ACC112 (cell line): ENCODE measurements at regions not wholly inside any gene's neighbourhood (a gene's known extent, or its start where the extent isn't known, plus 50 kb on each side); places are given as distances from the start of the nearest gene placed in this dataset.

Experiments
- H2AFZ ChIP-seq: fragments of 200-600 bp; sonication (generic); one replicate; pipeline ENCODE4 v1.6.0; 2017; ENCODE audit warnings: antibody characterized with exemption, low read length; ENCODE audit not compliant: unreplicated experiment
- H3K27ac ChIP-seq: fragments of 200-600 bp; sonication (generic); 2 replicates; pipeline ENCODE4 v1.5.1; 2014; ENCODE audit warnings: low read depth, mild to moderate bottlenecking, antibody characterized with exemption, low read length, moderate library complexity
- H3K27me3 ChIP-seq: fragments of 200-600 bp; sonication (generic); 2 replicates; pipeline ENCODE4 v1.6.1; 2014; ENCODE audit warnings: mild to moderate bottlenecking, antibody characterized with exemption, low read length, moderate library complexity, mixed read lengths; ENCODE audit not compliant: insufficient read depth
- H3K36me3 ChIP-seq: fragments of 200-600 bp; sonication (generic); 2 replicates; pipeline ENCODE4 v1.6.1; 2016; ENCODE audit warnings: mild to moderate bottlenecking, antibody characterized with exemption, low read length, moderate library complexity, mixed read lengths; ENCODE audit not compliant: insufficient read depth
- H3K4me1 ChIP-seq: fragments of 200-600 bp; sonication (generic); one replicate; pipeline ENCODE4 v1.6.1; 2016; ENCODE audit warnings: low read length, mixed read lengths; ENCODE audit not compliant: insufficient read depth, unreplicated experiment, control insufficient read depth
- H3K4me3 ChIP-seq: fragments of 200-600 bp; sonication (generic); 2 replicates; pipeline ENCODE4 v1.5.1; 2014; ENCODE audit warnings: mild to moderate bottlenecking, low read depth, low read length
- H3K79me2 ChIP-seq: fragments of 200-600 bp; sonication (generic); one replicate; pipeline ENCODE4 v1.6.0; 2016; ENCODE audit warnings: low read length; ENCODE audit not compliant: control insufficient read depth, unreplicated experiment, insufficient read depth

- Histone ChIP-seq H3K27me3 (peaks cover 15% of the 10 kb centered on the region), H3K4me3 (no peak overlapping the region), H2AFZ (no peak overlapping the region), H3K36me3 (no peaks in the 10 kb centered on the region), H3K27ac (no peak overlapping the region), H3K79me2 (no peaks in the 10 kb centered on the region), H3K4me1 (no peaks in the 10 kb centered on the region)
Observed at GRCh38 chr9:106669835-106670234, 193.1 kb upstream of the ZNF462 start.

- Histone ChIP-seq H3K36me3 (no peaks in the 10 kb centered on the region), H3K27me3 (peaks cover 17% of the 10 kb centered on the region; the same call in 1 of the 2 replicates), H3K4me3 (no peak overlapping the region), H3K4me1 (no peaks in the 10 kb centered on the region), H3K79me2 (no peaks in the 10 kb centered on the region), H3K27ac (no peak overlapping the region), H2AFZ (no peak overlapping the region)
Observed at GRCh38 chr9:106670418-106670817, 192.5 kb upstream of the ZNF462 start.

GRCh38 chr9:106675780-106676179 is 187.2 kb upstream of the ZNF462 start:
- no peak overlapping the region for H2AFZ ChIP-seq
- no peaks in the 10 kb centered on the region for H3K79me2 ChIP-seq
- no peak overlapping the region for H3K27ac ChIP-seq
- no peaks in the 10 kb centered on the region for H3K36me3 ChIP-seq
- peaks cover 17% of the 10 kb centered on the region; the same call in 1 of the 2 replicates for H3K27me3 ChIP-seq
- H3K4me3 ChIP-seq, result no peak overlapping the region
- no peaks in the 10 kb centered on the region for H3K4me1 ChIP-seq

- H3K36me3 ChIP-seq, result no peaks in the 10 kb centered on the region
- H2AFZ ChIP-seq, result no peak overlapping the region
- no peaks in the 10 kb centered on the region for H3K79me2 ChIP-seq
- no peak overlapping the region for H3K27ac ChIP-seq
- H3K4me3 ChIP-seq, result no peak overlapping the region
- peaks cover 17% of the 10 kb centered on the region; the same call in 1 of the 2 replicates for H3K27me3 ChIP-seq
- H3K4me1 ChIP-seq, result no peaks in the 10 kb centered on the region
Observed at GRCh38 chr9:106677374-106677773, 185.6 kb upstream of the ZNF462 start.

GRCh38 chr9:106677830-106678229 is 185.1 kb upstream of the ZNF462 start:
- Histone ChIP-seq H2AFZ (no peak overlapping the region), H3K79me2 (no peaks in the 10 kb centered on the region), H3K36me3 (no peaks in the 10 kb centered on the region), H3K4me3 (no peak overlapping the region), H3K4me1 (no peaks in the 10 kb centered on the region), H3K27me3 (peaks cover 15% of the 10 kb centered on the region; the same call in 1 of the 2 replicates), H3K27ac (no peak overlapping the region)

- Histone ChIP-seq H2AFZ (no peak overlapping the region), H3K36me3 (no peaks in the 10 kb centered on the region), H3K27ac (no peak overlapping the region), H3K79me2 (no peaks in the 10 kb centered on the region), H3K4me3 (no peak overlapping the region), H3K4me1 (no peaks in the 10 kb centered on the region), H3K27me3 (0 out of 2 replicates have a peak, but pooled peaks cover 11% of the 10 kb centered on the region)
Observed at GRCh38 chr9:106678273-106678672, 184.7 kb upstream of the ZNF462 start.

- Histone ChIP-seq H3K27me3 (peaks cover 3% of the 10 kb centered on the region; the same call in 1 of the 2 replicates), H3K27ac (no peak overlapping the region), H3K4me3 (no peak overlapping the region), H3K79me2 (no peaks in the 10 kb centered on the region), H3K4me1 (no peaks in the 10 kb centered on the region), H2AFZ (no peak overlapping the region), H3K36me3 (no peaks in the 10 kb centered on the region)
Observed at GRCh38 chr9:106682420-106682819, 180.5 kb upstream of the ZNF462 start.

- Histone ChIP-seq H3K36me3 (no peaks in the 10 kb centered on the region), H3K4me3 (no peak overlapping the region), H3K79me2 (no peaks in the 10 kb centered on the region), H3K4me1 (no peaks in the 10 kb centered on the region), H3K27me3 (peaks cover 3% of the 10 kb centered on the region; the same call in 1 of the 2 replicates), H3K27ac (no peak overlapping the region), H2AFZ (no peak overlapping the region)
Observed at GRCh38 chr9:106683454-106683853, 179.5 kb upstream of the ZNF462 start.

- Histone ChIP-seq H3K4me1 (no peaks in the 10 kb centered on the region), H3K79me2 (no peaks in the 10 kb centered on the region), H3K27ac (no peak overlapping the region), H3K36me3 (no peaks in the 10 kb centered on the region), H3K27me3 (peaks cover 9% of the 10 kb centered on the region; the same call in 1 of the 2 replicates), H2AFZ (no peak overlapping the region), H3K4me3 (no peak overlapping the region)
Observed at GRCh38 chr9:106684940-106685695, 177.8 kb upstream of the ZNF462 start.

GRCh38 chr9:106689089-106689488 is 173.9 kb upstream of the ZNF462 start:
- Histone ChIP-seq H3K36me3 (no peaks in the 10 kb centered on the region), H3K79me2 (no peaks in the 10 kb centered on the region), H3K4me1 (no peaks in the 10 kb centered on the region), H3K4me3 (no peak overlapping the region), H3K27ac (no peak overlapping the region), H2AFZ (no peak overlapping the region), H3K27me3 (peaks cover 9% of the 10 kb centered on the region; the same call in 1 of the 2 replicates)

GRCh38 chr9:106691627-106692026 is 171.3 kb upstream of the ZNF462 start:
- Histone ChIP-seq H2AFZ (no peak overlapping the region), H3K4me3 (no peak overlapping the region)

More at GRCh38 chr9:106691627-106692026, 171.3 kb upstream of the ZNF462 start:
- no peak overlapping the region for H3K27ac ChIP-seq
- peaks cover 7% of the 10 kb centered on the region; the same call in 1 of the 2 replicates for H3K27me3 ChIP-seq
- H3K79me2 ChIP-seq, result no peaks in the 10 kb centered on the region
- no peaks in the 10 kb centered on the region for H3K36me3 ChIP-seq
- H3K4me1 ChIP-seq, result no peaks in the 10 kb centered on the region
